ENCODE measurements at regions not wholly inside any gene's neighbourhood (a gene's known extent, or its start where the extent isn't known, plus 50 kb on each side); places are given as distances from the start of the nearest gene placed in this dataset.

DNA sequence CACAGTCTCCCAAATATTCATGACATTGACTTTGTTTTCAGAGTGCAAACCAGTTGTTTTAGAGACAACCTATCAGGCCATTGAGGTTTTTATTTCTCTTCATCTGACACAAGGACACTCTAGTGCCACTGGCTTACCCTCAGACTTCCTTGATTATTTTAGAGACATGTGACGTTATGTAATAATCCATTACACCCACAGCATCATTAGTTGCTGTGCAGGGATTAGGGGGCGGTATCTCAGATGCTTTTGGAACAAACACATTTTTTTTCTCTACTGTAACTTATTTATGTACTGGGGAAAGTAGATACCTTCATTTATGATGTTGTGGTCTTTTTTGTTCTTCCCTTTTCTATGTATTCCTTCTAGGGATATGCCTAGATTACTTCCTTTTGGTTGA, 2293.1 kb downstream of the PCDH7 start:
- TF ChIP-seq CTCF (IDR thresholded peaks at IDR 0.05) (no peak), POLR2A (IDR thresholded peaks at IDR 0.05) (no peak)

All from stomach (tissue), 4 donors.